Vagina (tissue), 2 donors: ENCODE measurements at regions not wholly inside any gene's neighbourhood (a gene's known extent, or its start where the extent isn't known, plus 50 kb on each side); places are given as distances from the start of the nearest gene placed in this dataset.
"Not testable (repeated sequence)": the region's sequence is repeated elsewhere in the genome, so short reads cannot be mapped to it uniquely, and the experiment has no call there.

Experiments used
- DNase-seq, 2 donors: peaks; one replicate each; pipeline ENCODE4 v3.0.0-alpha.2; 2017; ENCODE audit errors: extremely low spot score in 2 of 2
- H3K27ac ChIP-seq: fragments of 200-600 bp; sonication (generic); one replicate; pipeline ENCODE4 v1.5.1; 2019
- H3K27me3 ChIP-seq: fragments of 200-600 bp; sonication (generic); one replicate; pipeline ENCODE4 v1.5.1; 2019
- H3K36me3 ChIP-seq, 2 donors: fragments of 200-600 bp; sonication (generic); one replicate each; pipeline ENCODE4 v1.5.1; 2017 to 2019
- H3K4me1 ChIP-seq: fragments of 200-600 bp; sonication (generic); one replicate; pipeline ENCODE4 v1.5.1; 2019
- H3K4me3 ChIP-seq, 2 donors: fragments of 200-600 bp; sonication (generic); 1 replicate in 1 of 2; 2 replicates in 1 of 2; pipeline ENCODE4 v1.5.1; 2016 to 2019
- H3K9me3 ChIP-seq: fragments of 200-600 bp; sonication (generic); one replicate; pipeline ENCODE4 v1.5.1; 2019
- CTCF ChIP-seq, 3 experiments: fragments of 450-650 bp in 2 of 3; fragments of 200-600 bp in 1 of 3; sonication (generic) in 1 of 3; IDR thresholded peaks; one replicate each; pipeline ENCODE4 v1.5.1; 2017 to 2019; ENCODE audit warnings: antibody characterized with exemption in 3 of 3, mild to moderate bottlenecking in 2 of 3, moderate library complexity in 2 of 3
- POLR2A ChIP-seq, 2 donors: fragments of 450-650 bp; IDR thresholded peaks; one replicate each; pipeline ENCODE4 v1.6.1; 2017; ENCODE audit warnings: antibody characterized with exemption in 2 of 2, mild to moderate bottlenecking in 2 of 2, moderate library complexity in 2 of 2
- POLR2AphosphoS5 ChIP-seq, 2 donors: sonication (generic); formaldehyde crosslinking; IDR thresholded peaks; one replicate each; pipeline ENCODE4 v1.9.0; 2017; ENCODE audit warnings: antibody characterized with exemption in 2 of 2, mild to moderate bottlenecking in 2 of 2, low read depth in 1 of 2; ENCODE audit not compliant: insufficient read depth in 1 of 2
- intact Hi-C: fragments of 100-400 bp; cut with DNase I; formaldehyde crosslinking; loops from one replicate; pipeline ENCODE4 v1.15.1; 2023

DNA sequence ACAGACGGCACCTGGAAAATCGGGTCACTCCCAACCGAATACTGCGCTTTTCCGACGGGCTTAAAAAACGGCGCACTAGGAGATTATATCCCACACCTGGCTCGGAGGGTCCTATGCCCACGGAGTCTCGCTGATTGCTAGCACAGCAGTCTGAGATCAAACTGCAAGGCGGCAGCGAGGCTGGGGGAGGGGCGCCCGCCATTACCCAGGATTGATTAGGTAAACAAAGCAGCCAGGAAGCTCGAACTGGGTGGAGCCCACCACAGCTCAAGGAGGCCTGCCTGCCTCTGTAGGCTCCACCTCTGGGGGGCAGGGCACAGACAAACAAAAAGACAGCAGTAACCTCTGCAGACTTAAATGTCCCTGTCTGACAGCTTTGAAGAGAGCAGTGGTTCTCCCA is 64.5 kb downstream of the SLC30A10 start:
- H3K27ac ChIP-seq, H3K9me3 ChIP-seq, H3K27me3 ChIP-seq, H3K4me1 ChIP-seq, intact Hi-C loops, H3K36me3 ChIP-seq, DNase-seq, H3K4me3 ChIP-seq: not testable (repeated sequence)

DNA sequence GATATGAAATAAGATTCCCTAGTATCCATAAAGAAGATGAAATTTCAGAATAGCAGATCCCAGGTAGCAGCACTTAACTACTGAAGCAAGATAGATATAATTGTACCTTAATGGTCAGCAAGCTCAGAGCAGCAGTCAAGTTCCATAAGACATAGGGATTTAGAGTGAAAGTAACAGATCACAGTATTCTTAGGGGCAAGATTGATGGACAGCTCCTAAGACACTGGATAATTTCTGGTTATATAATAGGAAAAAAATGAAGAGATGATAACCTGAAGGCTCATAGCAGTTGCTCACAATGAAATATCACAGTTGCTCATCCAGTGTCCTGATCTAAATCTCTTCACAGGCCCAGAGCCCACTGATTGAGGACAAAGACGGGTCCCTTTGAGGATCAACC is 66.0 kb downstream of the SLC30A10 start:
- Histone ChIP-seq H3K36me3 (no peaks in the 10 kb centered on the region), H3K27ac (no peak overlapping the region), H3K27me3 (no peaks in the 10 kb centered on the region), H3K9me3 (no peaks in the 10 kb centered on the region), H3K4me3 (no peak overlapping the region), H3K4me1 (no peaks in the 10 kb centered on the region)
- no peak for TF ChIP-seq POLR2AphosphoS5 (IDR thresholded peaks at IDR 0.05; ENCODE audit: insufficient read depth in 1 of 2, low read depth in 1 of 2)
- TF ChIP-seq CTCF (IDR thresholded peaks at IDR 0.05): no peak
- TF ChIP-seq POLR2A (IDR thresholded peaks at IDR 0.05): no peak
- no peak for DNase-seq
- intact Hi-C loops: no loop called here

DNA sequence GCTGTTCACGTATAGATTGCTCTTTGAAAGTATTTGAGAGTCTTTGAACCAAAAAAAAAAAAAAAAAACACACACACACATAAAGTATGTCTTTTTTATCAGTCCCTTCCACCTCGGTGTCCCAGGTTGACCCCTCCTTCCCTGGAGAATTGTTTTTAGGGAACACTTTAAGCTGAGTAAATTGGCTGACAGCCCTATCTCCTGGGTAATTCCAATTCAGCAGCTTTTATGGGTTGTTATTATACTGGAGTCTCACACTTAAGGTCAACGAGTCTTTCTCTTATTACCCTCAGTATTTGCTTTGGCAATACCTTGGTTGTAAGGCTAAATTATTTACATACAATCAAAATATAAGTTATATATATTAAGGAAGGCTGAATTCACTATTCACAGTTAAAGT is 69.4 kb downstream of the SLC30A10 start:
- no peaks in the 10 kb centered on the region for H3K36me3 ChIP-seq
- H3K4me3 ChIP-seq: no peak overlapping the region
- intact Hi-C loops: no loop called here
- no peak for DNase-seq
- no peaks in the 10 kb centered on the region for H3K4me1 ChIP-seq
- no peak overlapping the region for H3K27ac ChIP-seq
- TF ChIP-seq POLR2A (IDR thresholded peaks at IDR 0.05) (no peak), POLR2AphosphoS5 (IDR thresholded peaks at IDR 0.05; ENCODE audit: insufficient read depth in 1 of 2, low read depth in 1 of 2) (no peak), CTCF (IDR thresholded peaks at IDR 0.05) (no peak)
- H3K27me3 ChIP-seq: no peaks in the 10 kb centered on the region
- no peaks in the 10 kb centered on the region for H3K9me3 ChIP-seq

DNA sequence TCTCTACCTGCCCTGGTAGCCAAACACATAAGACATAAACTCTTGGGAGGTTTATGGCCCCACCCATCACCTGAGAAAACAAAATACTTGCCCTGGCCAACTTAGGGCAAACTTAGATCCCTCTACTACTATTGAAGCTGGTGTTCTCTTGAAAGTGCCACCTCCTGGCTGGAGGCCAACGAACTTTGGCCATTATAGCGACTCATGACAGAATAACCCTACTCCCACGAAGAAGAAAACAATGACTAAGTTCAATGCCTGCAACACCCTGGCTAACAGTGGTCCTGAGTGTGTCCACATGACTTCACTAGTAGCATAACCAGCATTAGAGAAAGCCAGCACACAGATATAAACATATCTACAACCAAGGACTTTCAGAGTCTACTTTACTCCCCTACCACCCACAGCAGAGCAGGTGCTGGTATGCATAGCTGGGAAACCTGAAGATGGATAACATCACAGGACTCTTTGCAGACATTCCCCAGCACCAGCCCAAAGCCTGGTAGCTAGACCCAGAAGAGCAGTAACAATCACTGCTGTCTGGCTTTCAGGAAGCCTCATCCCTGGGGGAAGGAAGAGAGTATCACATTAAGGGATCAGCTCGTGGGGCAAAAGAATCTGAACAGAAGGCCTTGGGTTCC is 81.0 kb downstream of the SLC30A10 start:
- no peak for DNase-seq
- no peak overlapping the region for H3K27ac ChIP-seq
- intact Hi-C loops: no loop called here
- no peak overlapping the region for H3K4me3 ChIP-seq
- no peaks in the 10 kb centered on the region for H3K36me3 ChIP-seq
- H3K4me1 ChIP-seq: no peaks in the 10 kb centered on the region
- H3K9me3 ChIP-seq: no peaks in the 10 kb centered on the region
- no peaks in the 10 kb centered on the region for H3K27me3 ChIP-seq
- TF ChIP-seq POLR2A (IDR thresholded peaks at IDR 0.05): no peak
- TF ChIP-seq POLR2AphosphoS5 (IDR thresholded peaks at IDR 0.05; ENCODE audit: insufficient read depth in 1 of 2, low read depth in 1 of 2): no peak
- no peak for TF ChIP-seq CTCF (IDR thresholded peaks at IDR 0.05)

DNA sequence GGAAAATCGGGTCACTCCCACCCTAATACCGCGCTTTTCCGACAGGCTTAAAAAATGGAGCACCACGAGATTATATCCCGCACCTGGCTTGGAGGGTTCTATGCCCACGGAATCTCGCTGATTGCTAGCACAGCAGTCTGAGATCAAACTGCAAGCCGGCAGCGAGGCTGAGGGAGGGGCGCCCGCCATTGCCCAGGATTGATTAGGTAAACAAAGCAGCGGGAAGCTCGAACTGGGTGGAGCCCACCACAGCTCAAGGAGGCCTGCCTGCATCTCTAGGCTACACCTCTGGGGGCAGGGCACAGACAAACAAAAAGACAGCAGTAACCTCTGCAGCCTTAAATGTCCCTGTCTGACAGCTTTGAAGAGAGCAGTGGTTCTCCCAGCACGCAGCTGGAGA is 88.8 kb downstream of the SLC30A10 start:
- H3K27ac ChIP-seq, DNase-seq, H3K4me1 ChIP-seq, H3K27me3 ChIP-seq, intact Hi-C loops, H3K4me3 ChIP-seq, H3K9me3 ChIP-seq, H3K36me3 ChIP-seq: not testable (repeated sequence)

DNA sequence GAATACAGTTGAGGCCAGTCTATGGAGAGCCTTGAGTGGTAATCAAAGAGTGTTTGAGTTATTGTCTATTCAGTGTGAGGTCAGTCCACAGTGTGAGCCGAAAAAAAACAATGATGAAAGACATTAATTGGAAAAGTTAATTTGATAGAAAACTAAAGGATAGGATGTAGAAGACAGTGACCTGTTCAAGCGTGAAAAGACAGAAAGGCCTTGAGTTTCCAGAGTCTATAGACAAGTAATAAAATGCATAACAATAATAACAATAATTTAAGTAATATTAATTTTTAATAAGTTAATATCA is 90.4 kb downstream of the SLC30A10 start:
- peak in 1 of 3 experiments; percentile 12 for TF ChIP-seq CTCF (IDR thresholded peaks at IDR 0.05)
- no peak for TF ChIP-seq POLR2AphosphoS5 (IDR thresholded peaks at IDR 0.05; ENCODE audit: insufficient read depth in 1 of 2, low read depth in 1 of 2)
- Histone ChIP-seq H3K27me3 (no peaks in the 10 kb centered on the region), H3K36me3 (no peaks in the 10 kb centered on the region), H3K4me3 (no peak overlapping the region), H3K9me3 (no peaks in the 10 kb centered on the region), H3K4me1 (no peaks in the 10 kb centered on the region), H3K27ac (no peak overlapping the region)
- intact Hi-C loops: no loop called here
- no peak for DNase-seq
